GM06990 (cell line): ENCODE measurements at regions not wholly inside any gene's neighbourhood (a gene's known extent, or its start where the extent isn't known, plus 50 kb on each side); places are given as distances from the start of the nearest gene placed in this dataset.

ENCODE experiments used
- DNase-seq: peaks from one replicate; pipeline ENCODE4 v3.0.0-alpha.2; 2011; ENCODE audit not compliant: insufficient read length; ENCODE audit errors: extremely low read depth
- H3K27me3 ChIP-seq: replicated peaks from 2 replicates; pipeline ENCODE4 v1.6.0; 2011; ENCODE audit warnings: low read length; ENCODE audit not compliant: control insufficient read depth, insufficient read depth
- H3K36me3 ChIP-seq: 2 replicates; pipeline ENCODE4 v1.5.1; 2011; ENCODE audit warnings: low read length; ENCODE audit not compliant: control insufficient read depth, insufficient read depth
- H3K4me3 ChIP-seq: replicated peaks from 2 replicates; pipeline ENCODE4 v1.5.1; 2011; ENCODE audit warnings: low read depth, mild to moderate bottlenecking, control low read depth, low read length
- TF ChIP-seq, protein P1 (sequence below): IDR thresholded peaks from 2 replicates; pipeline ENCODE4 v1.5.1; 2011; ENCODE audit warnings: low read length, control low read depth, mild to moderate bottlenecking, inconsistent platforms; ENCODE audit not compliant: insufficient read depth, poor library complexity, severe bottlenecking

DNA sequence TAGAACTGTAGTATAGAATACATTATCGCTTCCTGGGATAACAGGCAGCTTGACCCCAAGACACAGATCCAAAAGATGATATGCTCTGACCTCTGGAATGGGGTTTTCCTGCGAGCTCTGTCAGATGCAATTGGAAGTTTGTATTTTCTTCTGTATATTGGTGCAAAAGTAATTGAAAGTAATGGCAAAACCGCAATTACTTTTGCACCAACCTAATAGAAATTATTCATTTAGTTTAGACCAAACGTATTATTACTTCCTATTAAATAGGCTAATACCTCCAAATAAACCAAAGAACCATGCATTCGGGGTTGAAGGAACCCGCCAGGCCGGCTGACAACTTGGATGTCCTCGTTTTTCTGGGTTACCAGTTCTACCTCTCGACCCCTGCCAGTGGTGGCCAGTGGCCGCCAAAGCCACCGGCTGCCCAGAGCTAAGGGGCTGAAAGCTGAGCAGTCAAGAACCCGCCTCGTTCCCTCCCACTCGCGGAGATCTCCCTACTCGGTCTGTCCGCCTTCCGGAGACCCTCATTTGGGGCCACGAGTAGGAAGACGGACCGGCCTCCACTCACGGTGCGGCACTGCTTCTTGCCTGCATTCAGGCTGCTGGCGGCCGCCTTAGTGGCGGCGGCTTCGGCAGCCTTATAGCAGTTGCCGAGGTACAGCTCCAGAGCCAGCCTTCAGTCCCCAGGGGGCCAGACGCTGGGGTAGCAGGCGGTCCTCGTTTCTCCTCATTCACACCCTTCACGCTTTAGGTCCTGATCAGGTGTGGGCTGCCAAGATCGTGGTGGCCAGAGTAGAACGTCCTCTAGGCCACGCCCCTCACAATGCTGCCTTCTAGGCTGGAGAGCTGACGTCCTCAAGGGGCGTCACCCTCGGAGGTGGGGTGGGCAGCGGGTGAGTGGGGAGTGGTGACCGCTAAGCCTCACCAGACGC is 121.9 kb downstream of the RBMX2 start:
- Histone ChIP-seq H3K36me3 (no peaks in the 10 kb centered on the region), H3K27me3 (no peaks in the 10 kb centered on the region), H3K4me3 (no peak overlapping the region; the same call in 1 of the 2 replicates)
- TF ChIP-seq, protein P1, sequence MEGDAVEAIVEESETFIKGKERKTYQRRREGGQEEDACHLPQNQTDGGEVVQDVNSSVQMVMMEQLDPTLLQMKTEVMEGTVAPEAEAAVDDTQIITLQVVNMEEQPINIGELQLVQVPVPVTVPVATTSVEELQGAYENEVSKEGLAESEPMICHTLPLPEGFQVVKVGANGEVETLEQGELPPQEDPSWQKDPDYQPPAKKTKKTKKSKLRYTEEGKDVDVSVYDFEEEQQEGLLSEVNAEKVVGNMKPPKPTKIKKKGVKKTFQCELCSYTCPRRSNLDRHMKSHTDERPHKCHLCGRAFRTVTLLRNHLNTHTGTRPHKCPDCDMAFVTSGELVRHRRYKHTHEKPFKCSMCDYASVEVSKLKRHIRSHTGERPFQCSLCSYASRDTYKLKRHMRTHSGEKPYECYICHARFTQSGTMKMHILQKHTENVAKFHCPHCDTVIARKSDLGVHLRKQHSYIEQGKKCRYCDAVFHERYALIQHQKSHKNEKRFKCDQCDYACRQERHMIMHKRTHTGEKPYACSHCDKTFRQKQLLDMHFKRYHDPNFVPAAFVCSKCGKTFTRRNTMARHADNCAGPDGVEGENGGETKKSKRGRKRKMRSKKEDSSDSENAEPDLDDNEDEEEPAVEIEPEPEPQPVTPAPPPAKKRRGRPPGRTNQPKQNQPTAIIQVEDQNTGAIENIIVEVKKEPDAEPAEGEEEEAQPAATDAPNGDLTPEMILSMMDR = no peak
- no peak for DNase-seq

DNA sequence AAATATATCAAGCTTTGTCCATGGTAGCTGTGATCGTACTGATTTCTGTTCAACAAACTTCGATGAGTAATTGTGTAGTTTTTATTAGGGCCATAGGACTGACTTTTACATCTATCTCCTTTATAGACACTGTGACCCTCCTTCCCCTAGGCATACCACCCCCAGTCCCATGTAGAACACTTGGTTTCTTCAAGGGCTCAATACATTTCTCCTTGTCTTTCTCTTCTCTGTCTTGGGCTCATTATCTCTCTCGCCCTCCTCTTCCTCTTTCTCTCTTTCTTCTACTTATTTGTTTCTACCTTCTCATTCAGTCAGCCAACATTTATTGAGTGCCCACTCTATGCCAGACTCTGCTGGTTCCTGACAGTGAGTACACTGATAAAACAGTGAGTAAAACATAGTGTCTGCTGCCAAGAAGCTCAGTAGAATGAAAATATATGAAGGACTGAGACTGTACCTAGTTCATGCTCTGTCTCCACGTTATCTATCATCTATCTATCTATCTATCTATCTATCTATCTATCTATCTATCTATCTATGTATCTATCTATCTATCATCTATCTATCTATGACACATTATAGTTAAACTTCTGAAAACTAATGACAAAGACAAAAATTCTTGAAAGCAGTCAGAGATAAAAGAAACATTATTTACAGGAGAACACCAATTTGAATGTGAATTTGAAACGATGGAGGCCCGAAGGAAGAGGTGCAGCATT is 122.8 kb downstream of the RBMX2 start:
- no peak overlapping the region for H3K4me3 ChIP-seq
- DNase-seq = no peak
- no peaks in the 10 kb centered on the region for H3K36me3 ChIP-seq
- TF ChIP-seq, protein P1 = no peak
- no peaks in the 10 kb centered on the region for H3K27me3 ChIP-seq

DNA sequence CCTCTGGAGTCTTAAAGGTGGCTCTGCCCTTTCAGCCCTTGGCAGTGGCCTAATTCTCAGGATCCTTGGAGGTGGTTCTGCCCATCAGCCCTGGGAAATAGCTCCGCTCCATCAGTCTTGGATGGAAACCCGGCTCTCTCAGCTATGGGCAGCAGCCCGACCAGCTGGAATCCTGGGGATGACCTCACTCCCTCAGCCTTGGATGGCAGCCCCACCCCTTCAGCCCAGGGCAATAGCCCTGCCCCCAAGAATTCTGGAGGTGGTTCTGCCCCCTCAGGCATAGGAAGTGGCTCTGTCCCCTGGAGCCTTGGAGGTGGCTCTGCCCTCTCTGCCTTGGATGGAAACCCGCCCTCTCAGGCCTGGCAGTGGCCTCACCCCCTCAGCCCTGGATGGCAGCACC is 127.7 kb downstream of the RBMX2 start:
- TF ChIP-seq, protein P1 = no peak
- no peak for DNase-seq
- Histone ChIP-seq H3K27me3 (no peaks in the 10 kb centered on the region), H3K4me3 (no peak overlapping the region), H3K36me3 (no peaks in the 10 kb centered on the region)

DNA sequence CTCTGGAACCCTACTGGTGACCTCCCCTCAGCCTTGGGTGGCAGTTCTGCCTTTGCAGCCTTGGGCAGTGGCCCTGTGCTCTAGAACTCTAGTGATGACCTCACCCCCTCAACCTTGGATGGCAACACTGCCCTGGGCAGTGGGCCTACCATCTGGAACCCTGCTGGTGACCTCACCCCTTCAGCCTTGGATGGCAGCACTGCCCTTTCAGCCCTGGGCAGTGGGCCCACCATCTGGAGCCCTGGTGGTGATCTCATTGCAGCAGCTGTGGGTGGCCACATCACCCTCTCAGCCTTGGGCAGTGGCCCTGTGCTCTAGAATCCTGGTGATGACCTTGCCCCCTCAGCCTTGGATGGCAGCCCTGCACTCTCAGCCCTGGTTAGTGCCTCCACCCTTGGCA is 129.3 kb downstream of the RBMX2 start:
- H3K27me3 ChIP-seq = no peaks in the 10 kb centered on the region
- TF ChIP-seq, protein P1 = no peak
- no peak for DNase-seq
- no peaks in the 10 kb centered on the region for H3K36me3 ChIP-seq
- no peak overlapping the region for H3K4me3 ChIP-seq

DNA sequence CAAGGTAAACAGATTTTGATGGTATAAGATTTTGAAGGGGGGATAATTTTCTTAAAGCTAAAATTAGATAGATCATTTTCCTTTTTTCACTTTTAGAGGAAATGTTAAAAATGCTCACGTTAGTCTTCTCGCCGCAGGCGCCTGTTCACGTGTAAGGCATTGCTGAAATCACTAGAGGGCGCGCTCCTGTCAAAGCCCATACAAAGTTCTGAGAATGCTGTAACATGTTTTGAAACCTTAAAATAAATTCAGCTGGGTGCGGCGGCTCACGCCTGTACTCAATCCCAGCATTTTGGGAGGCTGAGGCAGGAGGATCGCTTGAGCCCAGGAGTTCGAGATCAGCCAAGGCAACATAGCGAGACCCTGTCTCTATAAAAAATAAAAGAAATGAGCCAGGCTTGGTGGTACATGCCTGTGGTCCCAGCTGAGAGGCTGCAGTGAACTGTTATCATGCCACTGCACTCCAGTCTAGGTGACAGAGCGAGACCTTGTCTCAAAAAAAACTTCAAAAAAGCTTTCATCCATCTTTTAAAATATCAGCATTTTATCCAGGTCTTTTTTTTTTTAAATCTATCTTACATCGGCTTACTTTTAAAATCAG is 138.0 kb downstream of the RBMX2 start:
- Histone ChIP-seq H3K27me3 (no peaks in the 10 kb centered on the region), H3K4me3 (no peak overlapping the region), H3K36me3 (no peaks in the 10 kb centered on the region)
- no peak for DNase-seq
- TF ChIP-seq, protein P1 = peak; percentile 83
